OCI-LY7 (cell line): ENCODE measurements at regions not wholly inside any gene's neighbourhood (a gene's known extent, or its start where the extent isn't known, plus 50 kb on each side); places are given as distances from the start of the nearest gene placed in this dataset.
"Not testable (repeated sequence)": the region's sequence is repeated elsewhere in the genome, so short reads cannot be mapped to it uniquely, and the experiment has no call there.

Source experiments
- CTCF ChIP-seq: fragments of 200-600 bp; sonication (generic); conservative IDR thresholded peaks from 2 replicates; pipeline ENCODE4 v1.5.1; 2014; ENCODE audit warnings: mild to moderate bottlenecking, antibody characterized with exemption, low read length, moderate library complexity, mixed read lengths
- EZH2phosphoT487 ChIP-seq: fragments of 200-600 bp; sonication (generic); IDR thresholded peaks from 2 replicates; pipeline ENCODE4 v1.6.1; 2018; ENCODE audit warnings: low read depth, borderline replicate concordance, mild to moderate bottlenecking, mixed run types, antibody characterized with exemption, low read length, moderate library complexity, mixed read lengths

GRCh38 chr2:54031288-54031687 lies 60.5 kb upstream of the PSME4 start:
- not testable (repeated sequence) for TF ChIP-seq CTCF, EZH2phosphoT487
